ENCODE measurements at regions not wholly inside any gene's neighbourhood (a gene's known extent, or its start where the extent isn't known, plus 50 kb on each side); places are given as distances from the start of the nearest gene placed in this dataset.

- TF ChIP-seq ZFP3 (CRISPR knock-in tag; IDR thresholded peaks at IDR 0.05) (no peak), CREB5 (CRISPR knock-in tag; IDR thresholded peaks at IDR 0.05; ENCODE audit: low read depth) (no peak), POU6F1 (CRISPR knock-in tag; IDR thresholded peaks at IDR 0.05; ENCODE audit: borderline replicate concordance, low read depth) (no peak), PATZ1 (CRISPR knock-in tag; IDR thresholded peaks at IDR 0.05; ENCODE audit: borderline replicate concordance) (no peak), ESRRG (CRISPR knock-in tag; IDR thresholded peaks at IDR 0.05) (no peak), PPARA (CRISPR knock-in tag; IDR thresholded peaks at IDR 0.05; ENCODE audit: borderline replicate concordance) (no peak), CSDC2 (CRISPR knock-in tag; IDR thresholded peaks at IDR 0.05) (no peak), ZNF8 (CRISPR knock-in tag; IDR thresholded peaks at IDR 0.05) (no peak), TCF4 (CRISPR knock-in tag; IDR thresholded peaks at IDR 0.05; ENCODE audit: borderline replicate concordance) (no peak), ZFP30 (CRISPR knock-in tag; IDR thresholded peaks at IDR 0.05) (no peak), ZNF565 (CRISPR knock-in tag; conservative IDR thresholded peaks at IDR 0.05; ENCODE audit: low read depth) (no peak), TOX (CRISPR knock-in tag; IDR thresholded peaks at IDR 0.05; ENCODE audit: borderline replicate concordance) (no peak)
Measured at GRCh38 chrX:96183843-96184242, 500.8 kb upstream of the DIAPH2 start.

Data from SK-N-SH treated with all-trans-retinoic acid at 6 μM for 48 hours (cell line).